Rectal smooth muscle tissue (tissue), 1 donor: ENCODE measurements at regions not wholly inside any gene's neighbourhood (a gene's known extent, or its start where the extent isn't known, plus 50 kb on each side); places are given as distances from the start of the nearest gene placed in this dataset.

Experiments
- H3K27ac ChIP-seq: one replicate; pipeline ENCODE4 v1.7.0; 2013; ENCODE audit warnings: low read depth, low read length, inconsistent platforms
- H3K27me3 ChIP-seq: one replicate; pipeline ENCODE4 v1.7.0; 2013; ENCODE audit warnings: low read length; ENCODE audit not compliant: control insufficient read depth, insufficient read depth
- H3K36me3 ChIP-seq: one replicate; pipeline ENCODE4 v1.7.0; 2013; ENCODE audit warnings: low read length; ENCODE audit not compliant: control insufficient read depth, insufficient read depth
- H3K4me1 ChIP-seq: one replicate; pipeline ENCODE4 v1.7.0; 2013; ENCODE audit warnings: low read length; ENCODE audit not compliant: control insufficient read depth, insufficient read depth
- H3K4me3 ChIP-seq: one replicate; pipeline ENCODE4 v1.7.0; 2013; ENCODE audit warnings: low read length
- H3K9ac ChIP-seq: one replicate; pipeline ENCODE4 v1.7.0; 2013; ENCODE audit warnings: low read length

DNA sequence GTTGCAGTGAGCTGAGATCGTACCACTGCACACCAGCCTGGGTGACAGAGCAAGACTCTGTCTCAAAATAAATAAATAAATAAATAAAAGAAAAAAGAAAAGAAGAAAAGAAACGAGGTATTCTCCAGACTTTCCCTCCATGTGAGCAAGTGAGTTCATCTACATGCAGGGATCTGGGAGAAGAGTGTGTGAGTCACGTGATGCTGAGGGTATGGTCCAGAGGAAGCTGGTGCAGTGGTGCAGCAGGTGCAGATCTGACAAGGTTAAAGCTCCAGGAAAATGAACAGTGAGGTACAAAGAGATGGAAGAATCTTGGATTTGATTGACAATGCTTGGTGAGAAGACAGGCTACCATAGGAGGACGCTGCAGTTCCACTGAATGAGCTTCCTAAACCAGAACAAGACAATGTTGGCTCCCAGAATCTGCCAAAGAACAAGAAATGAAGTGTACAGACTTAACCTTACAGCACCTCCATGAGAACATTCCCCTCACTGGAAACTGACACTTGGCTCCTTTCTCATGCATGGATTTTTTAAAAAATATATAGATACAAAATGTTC is 79.5 kb upstream of the BTBD3 start:
- Histone ChIP-seq H3K36me3 (no peaks in the 10 kb centered on the region), H3K27me3 (no peaks in the 10 kb centered on the region), H3K27ac (no peak overlapping the region), H3K9ac (no peak overlapping the region), H3K4me3 (no peak overlapping the region), H3K4me1 (no peaks in the 10 kb centered on the region)

DNA sequence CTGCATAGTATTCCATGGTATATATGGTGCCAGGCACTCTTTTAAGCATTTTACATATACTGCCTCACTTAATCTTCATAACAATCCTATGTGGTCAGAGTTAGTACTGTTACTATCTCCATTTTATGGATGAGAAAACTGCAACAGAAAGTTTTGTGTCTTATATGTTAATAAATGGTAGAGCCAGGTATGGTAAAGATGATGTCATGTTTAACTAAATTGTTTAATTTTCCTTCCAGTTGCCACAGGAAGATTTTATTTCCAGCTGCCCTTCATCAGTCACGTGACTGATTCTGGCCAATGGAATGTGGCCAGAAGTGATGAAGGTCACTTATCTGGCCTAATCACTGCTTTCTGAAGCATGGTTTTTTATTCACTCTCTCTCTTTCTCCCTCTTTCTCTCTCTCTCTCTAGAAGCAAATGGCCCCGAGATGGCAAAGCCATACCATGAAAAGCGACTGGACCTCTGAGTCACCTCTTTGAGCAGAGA is 75.7 kb upstream of the BTBD3 start:
- Histone ChIP-seq H3K9ac (no peak overlapping the region), H3K27me3 (no peaks in the 10 kb centered on the region), H3K36me3 (no peaks in the 10 kb centered on the region), H3K27ac (no peak overlapping the region), H3K4me1 (no peaks in the 10 kb centered on the region), H3K4me3 (no peak overlapping the region)

DNA sequence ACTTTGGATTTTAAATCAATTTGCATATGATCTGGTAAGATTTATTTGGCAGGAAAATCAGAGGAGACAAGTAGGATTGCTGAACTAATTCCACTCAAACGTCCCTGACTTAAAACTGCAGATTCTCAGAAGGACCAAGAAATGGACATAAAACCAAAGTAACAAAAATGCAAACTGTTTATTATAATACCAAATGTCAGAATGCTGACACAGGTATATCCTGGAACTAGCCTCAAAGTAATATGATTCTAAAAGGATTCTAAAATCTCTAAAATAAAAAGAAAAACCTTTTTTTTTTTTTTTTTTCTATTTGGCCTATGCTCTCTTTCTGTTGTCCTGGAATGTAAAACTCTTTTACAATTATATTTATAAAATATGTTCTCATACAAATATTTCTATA is 74.4 kb upstream of the BTBD3 start:
- H3K27ac ChIP-seq: no peak overlapping the region
- no peak overlapping the region for H3K4me3 ChIP-seq
- H3K9ac ChIP-seq: no peak overlapping the region
- H3K27me3 ChIP-seq: no peaks in the 10 kb centered on the region
- H3K36me3 ChIP-seq: no peaks in the 10 kb centered on the region
- no peaks in the 10 kb centered on the region for H3K4me1 ChIP-seq

DNA sequence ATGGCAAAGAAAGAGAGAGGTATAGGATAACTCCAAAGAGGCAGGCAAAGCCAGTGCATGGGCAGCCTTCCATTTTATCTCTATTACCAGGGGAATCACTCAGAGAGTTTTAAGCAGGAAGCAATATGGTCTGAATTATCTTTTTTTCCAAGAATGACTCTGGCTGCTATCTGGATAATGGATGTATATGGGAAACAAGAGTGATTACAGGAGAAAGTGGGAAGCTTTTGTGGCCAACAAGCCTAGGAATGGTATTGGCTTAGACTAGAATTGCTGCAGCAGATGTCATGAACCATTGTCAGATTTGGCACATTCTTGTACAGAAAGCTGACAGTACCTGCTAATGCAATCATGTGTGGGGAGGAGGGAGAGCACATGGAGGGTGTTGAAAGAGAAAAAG is 73.0 kb upstream of the BTBD3 start:
- Histone ChIP-seq H3K36me3 (no peaks in the 10 kb centered on the region), H3K27ac (no peak overlapping the region), H3K4me1 (no peaks in the 10 kb centered on the region)

DNA sequence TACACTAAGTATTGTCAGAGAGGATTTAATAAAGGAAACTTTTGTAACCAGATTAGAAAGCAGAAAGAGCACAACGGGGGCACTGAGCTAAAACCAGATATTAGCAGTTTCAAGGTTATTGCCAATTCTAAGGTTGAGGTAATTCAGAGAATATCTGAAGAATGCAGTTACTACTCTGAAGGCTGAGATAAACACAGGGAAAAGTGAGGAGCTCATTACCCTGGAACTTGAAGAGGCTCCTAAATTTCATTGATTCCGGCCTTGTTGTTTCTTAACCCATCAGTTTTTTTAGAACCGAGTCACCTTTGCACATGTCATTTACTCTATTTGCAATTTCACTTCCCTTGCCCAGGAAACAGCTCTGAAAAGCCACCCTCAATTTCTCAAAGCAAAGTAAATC is 72.4 kb upstream of the BTBD3 start:
- no peaks in the 10 kb centered on the region for H3K36me3 ChIP-seq
- no peaks in the 10 kb centered on the region for H3K27me3 ChIP-seq
- H3K4me3 ChIP-seq: no peak overlapping the region
- no peaks in the 10 kb centered on the region for H3K4me1 ChIP-seq
- no peak overlapping the region for H3K9ac ChIP-seq
- H3K27ac ChIP-seq: no peak overlapping the region

More for the DNA sequence above, 73.0 kb upstream of the BTBD3 start:
- H3K9ac ChIP-seq: no peak overlapping the region
- no peaks in the 10 kb centered on the region for H3K27me3 ChIP-seq
- H3K4me3 ChIP-seq: no peak overlapping the region

DNA sequence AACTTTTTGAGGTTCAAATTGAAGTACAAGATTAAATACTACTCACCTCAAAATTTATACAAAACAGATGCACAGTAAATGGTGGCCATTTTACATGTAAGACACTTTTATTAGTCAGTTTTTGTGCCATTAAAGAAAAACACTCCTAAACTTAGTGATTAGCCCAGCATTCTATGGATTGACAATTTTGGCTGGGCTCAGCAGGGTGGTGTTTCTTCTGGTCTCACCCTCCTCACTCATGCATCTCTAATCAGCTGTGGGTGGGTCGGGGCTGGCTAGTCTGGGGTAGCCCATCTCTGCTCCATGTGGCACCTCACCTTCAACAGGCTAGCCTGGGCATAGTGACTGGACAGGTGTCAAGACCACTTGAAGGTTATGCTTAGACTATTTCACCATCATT is 71.6 kb upstream of the BTBD3 start:
- Histone ChIP-seq H3K36me3 (no peaks in the 10 kb centered on the region), H3K4me1 (no peaks in the 10 kb centered on the region), H3K27ac (no peak overlapping the region), H3K9ac (no peak overlapping the region), H3K4me3 (no peak overlapping the region), H3K27me3 (no peaks in the 10 kb centered on the region)

DNA sequence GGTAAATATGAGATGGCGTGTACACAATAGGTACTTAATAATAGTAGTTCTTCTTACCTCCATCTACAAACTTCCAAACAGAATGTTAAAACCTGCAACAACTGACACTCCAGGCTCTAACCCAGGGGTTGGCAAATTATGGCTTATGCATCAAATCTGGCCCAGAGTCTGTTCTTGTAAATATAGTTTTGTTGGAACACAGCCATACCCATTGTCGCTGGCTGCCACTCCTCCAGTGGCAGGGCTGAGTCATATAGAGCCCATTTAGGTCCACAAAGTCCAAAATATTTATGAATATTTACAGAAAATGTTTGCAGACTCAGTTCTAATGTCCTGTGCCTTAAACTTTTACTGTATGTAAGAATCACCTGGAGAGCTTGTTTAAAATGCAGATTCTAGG is 69.9 kb upstream of the BTBD3 start:
- no peaks in the 10 kb centered on the region for H3K4me1 ChIP-seq
- no peak overlapping the region for H3K4me3 ChIP-seq
- H3K36me3 ChIP-seq: no peaks in the 10 kb centered on the region
- H3K27ac ChIP-seq: no peak overlapping the region
- H3K9ac ChIP-seq: no peak overlapping the region
- no peaks in the 10 kb centered on the region for H3K27me3 ChIP-seq

DNA sequence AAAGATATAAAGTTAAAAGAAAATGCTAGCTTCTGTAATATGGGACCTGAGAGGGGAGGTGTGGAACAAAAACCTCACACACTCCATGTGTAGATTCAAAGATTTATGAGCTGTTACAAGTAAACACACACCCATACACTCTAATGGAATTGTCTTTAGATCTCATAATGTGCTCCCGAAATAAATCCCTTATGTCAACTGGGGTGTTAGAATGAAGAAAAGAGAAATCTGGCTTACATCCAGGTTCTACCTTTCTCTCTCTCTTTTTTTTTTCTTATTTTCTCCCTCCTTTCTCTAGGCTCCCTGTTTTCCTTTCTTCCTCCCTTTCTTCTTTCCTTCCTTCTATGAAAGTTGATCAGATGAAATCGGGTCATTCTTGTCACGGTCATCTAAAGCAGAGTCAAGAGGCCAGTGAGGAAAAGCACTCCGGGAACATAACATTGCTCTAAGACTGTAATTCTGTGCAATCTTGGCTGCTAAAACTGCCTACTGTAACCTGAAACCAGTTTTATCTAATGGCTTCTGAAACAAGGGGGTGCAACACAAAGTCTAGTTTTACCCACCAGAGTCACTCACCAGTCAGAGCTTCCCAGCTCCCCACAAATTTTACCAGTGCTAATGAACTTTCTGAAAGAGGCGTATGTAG is 68.3 kb upstream of the BTBD3 start:
- no peaks in the 10 kb centered on the region for H3K27me3 ChIP-seq
- H3K4me3 ChIP-seq: no peak overlapping the region
- no peaks in the 10 kb centered on the region for H3K36me3 ChIP-seq
- no peak overlapping the region for H3K9ac ChIP-seq
- no peaks in the 10 kb centered on the region for H3K4me1 ChIP-seq
- H3K27ac ChIP-seq: no peak overlapping the region

DNA sequence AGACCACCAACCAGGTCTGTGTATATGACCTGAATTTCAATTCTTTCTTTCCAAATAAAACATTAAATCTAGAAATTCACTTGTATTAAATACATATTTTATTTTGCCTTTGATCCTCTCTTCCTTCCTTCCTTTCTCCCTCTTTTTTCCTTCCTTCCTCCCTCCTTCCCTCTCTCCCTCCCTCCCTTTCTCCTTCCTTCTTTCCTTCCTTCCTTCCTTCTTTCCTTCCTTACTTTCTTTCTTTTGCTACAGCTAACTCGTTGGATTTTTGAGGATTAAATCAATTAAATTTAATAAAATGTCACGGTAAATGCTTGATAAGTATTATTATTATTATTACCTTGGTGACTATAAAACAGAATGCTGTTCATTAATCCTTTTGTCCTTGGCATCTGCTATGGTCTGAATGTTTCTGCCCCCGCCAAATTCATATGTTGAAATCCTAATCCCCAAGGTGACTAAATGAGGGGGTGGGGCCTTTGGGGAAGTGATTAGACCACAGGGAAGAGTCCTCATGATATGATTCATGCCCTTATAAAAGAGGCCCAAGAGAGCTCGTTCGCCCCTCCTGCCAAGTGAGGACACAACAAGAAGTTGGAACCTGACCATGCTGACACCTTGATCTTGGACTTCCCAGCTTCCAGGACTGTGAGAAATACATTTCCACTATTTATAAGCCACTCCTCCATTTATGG is 67.6 kb upstream of the BTBD3 start:
- Histone ChIP-seq H3K4me3 (no peak overlapping the region), H3K27me3 (no peaks in the 10 kb centered on the region), H3K36me3 (no peaks in the 10 kb centered on the region), H3K27ac (no peak overlapping the region), H3K9ac (no peak overlapping the region), H3K4me1 (no peaks in the 10 kb centered on the region)

DNA sequence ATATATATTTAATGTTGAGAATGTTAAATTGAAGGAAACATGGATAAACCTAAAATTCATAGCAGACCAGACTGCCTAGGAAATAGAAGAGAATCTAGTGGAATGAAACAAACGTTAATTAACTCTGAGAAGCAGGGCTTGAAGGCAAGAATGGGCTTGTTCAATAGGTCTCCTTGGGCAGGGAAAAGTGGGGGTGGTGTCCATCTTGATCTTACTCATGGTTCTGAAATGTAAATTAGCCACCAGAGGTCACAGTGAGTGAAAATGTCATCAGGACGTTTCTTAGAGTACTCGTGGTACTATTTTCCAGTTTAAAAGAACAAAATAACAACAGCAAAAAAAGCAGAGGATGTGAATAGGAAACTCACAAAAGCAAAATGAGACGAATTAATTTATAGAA is 66.8 kb upstream of the BTBD3 start:
- Histone ChIP-seq H3K27ac (no peak overlapping the region), H3K4me3 (no peak overlapping the region), H3K4me1 (no peaks in the 10 kb centered on the region), H3K9ac (no peak overlapping the region), H3K36me3 (no peaks in the 10 kb centered on the region), H3K27me3 (no peaks in the 10 kb centered on the region)

DNA sequence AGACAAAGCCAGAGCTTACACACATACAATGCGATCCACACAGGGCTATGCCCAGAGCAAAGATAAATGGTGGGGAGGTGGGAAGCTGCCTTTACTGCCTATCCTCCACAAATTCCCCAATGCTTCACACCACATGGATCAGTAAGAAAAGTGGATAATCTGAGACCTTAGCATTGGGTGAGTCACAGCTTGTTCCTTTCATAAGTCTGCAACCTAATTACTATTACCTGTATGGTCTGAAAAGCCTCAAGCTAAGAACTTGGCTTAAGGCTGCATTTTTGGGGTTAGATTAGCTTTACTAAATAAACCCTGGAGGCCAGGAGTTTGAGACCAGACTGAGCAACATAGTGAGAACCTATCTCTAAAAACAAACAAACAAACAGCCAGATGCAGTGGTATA is 66.0 kb upstream of the BTBD3 start:
- H3K36me3 ChIP-seq: no peaks in the 10 kb centered on the region
- H3K4me1 ChIP-seq: no peaks in the 10 kb centered on the region

DNA sequence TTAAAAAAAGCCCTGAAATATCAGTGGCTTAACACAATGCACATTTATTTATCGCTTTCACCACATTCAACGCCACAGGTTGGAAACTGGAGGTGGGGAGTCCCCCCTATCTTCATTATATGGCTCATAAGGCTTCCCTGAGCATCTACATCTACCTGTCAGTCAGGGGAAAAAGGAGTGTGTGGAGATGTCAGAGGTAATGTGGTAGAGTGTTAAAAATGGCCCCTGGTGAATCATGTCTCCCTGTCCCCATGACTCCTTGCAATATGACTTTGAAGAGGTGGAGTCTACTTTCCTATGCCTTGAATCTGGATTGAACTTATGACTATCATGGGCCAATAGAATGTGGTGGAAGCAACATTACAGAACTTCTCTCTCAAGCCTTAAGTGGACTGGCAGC is 65.5 kb upstream of the BTBD3 start:
- no peak overlapping the region for H3K9ac ChIP-seq
- H3K27me3 ChIP-seq: no peaks in the 10 kb centered on the region
- no peak overlapping the region for H3K4me3 ChIP-seq
- H3K4me1 ChIP-seq: no peaks in the 10 kb centered on the region
- no peaks in the 10 kb centered on the region for H3K36me3 ChIP-seq
- H3K27ac ChIP-seq: no peak overlapping the region

More for the DNA sequence above, 66.0 kb upstream of the BTBD3 start:
- Histone ChIP-seq H3K27ac (no peak overlapping the region), H3K27me3 (no peaks in the 10 kb centered on the region), H3K4me3 (no peak overlapping the region), H3K9ac (no peak overlapping the region)

DNA sequence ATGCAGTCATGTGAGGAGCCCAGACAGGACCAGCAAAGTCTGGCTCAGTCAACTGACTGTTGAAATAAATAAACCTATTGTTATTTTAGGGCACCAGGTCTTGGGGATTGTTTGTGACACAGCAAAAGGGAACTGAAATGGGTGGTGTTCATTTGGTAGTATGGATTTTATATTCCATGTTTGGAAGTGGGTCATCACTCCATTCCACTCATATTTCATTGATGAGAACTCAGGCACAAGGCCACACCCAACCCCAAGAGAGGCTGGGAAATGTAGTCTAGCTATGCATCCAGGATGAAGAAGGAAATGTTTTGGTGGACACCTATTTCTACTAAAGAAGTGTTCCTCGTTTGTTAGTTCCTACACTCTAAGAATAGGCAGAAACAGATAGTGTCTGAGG is 64.9 kb upstream of the BTBD3 start:
- H3K27me3 ChIP-seq: no peaks in the 10 kb centered on the region
- H3K4me1 ChIP-seq: no peaks in the 10 kb centered on the region
- H3K9ac ChIP-seq: no peak overlapping the region

More for the DNA sequence above, 64.9 kb upstream of the BTBD3 start:
- Histone ChIP-seq H3K36me3 (no peaks in the 10 kb centered on the region), H3K4me3 (no peak overlapping the region), H3K27ac (no peak overlapping the region)
